HUES64 (cell line): ENCODE measurements at regions not wholly inside any gene's neighbourhood (a gene's known extent, or its start where the extent isn't known, plus 50 kb on each side); places are given as distances from the start of the nearest gene placed in this dataset.

ENCODE experiments used
- H3K27ac ChIP-seq: 2 replicates; pipeline ENCODE4 v1.7.0; 2013; ENCODE audit warnings: low read depth, low read length, inconsistent platforms
- H3K27me3 ChIP-seq: 2 replicates; pipeline ENCODE4 v1.6.1; 2013; ENCODE audit warnings: mild to moderate bottlenecking, low read length; ENCODE audit not compliant: insufficient read depth
- H3K36me3 ChIP-seq: 2 replicates; pipeline ENCODE4 v1.6.1; 2013; ENCODE audit warnings: mild to moderate bottlenecking, low read length; ENCODE audit not compliant: insufficient read depth
- H3K4me1 ChIP-seq: 2 replicates; pipeline ENCODE4 v1.6.1; 2013; ENCODE audit warnings: mild to moderate bottlenecking, low read length, moderate library complexity; ENCODE audit not compliant: insufficient read depth
- H3K4me3 ChIP-seq: 2 replicates; pipeline ENCODE4 v1.5.1; 2013; ENCODE audit warnings: mild to moderate bottlenecking, low read length, moderate library complexity
- H3K9ac ChIP-seq: 2 replicates; pipeline ENCODE4 v1.6.1; 2013; ENCODE audit warnings: mild to moderate bottlenecking, low read depth, low read length
- H3K9me3 ChIP-seq: 2 replicates; pipeline ENCODE4 v1.6.1; 2013; ENCODE audit warnings: low read depth, low read length; ENCODE audit not compliant: insufficient read depth
- WGBS: fragments of 150-250, 120-280 bp; methylation state at CpG from one replicate; pipeline ENCODE4 v1.1.7; 2013; ENCODE audit warnings: missing lambda C conversion rate; 5-methylcytosine and 5-hydroxymethylcytosine counted together

GRCh38 chr4:30959781-30960485 lies 239.8 kb downstream of the PCDH7 start:
- H3K27me3 ChIP-seq, result no peaks in the 10 kb centered on the region
- H3K9ac ChIP-seq, result no peak overlapping the region
- H3K9me3 ChIP-seq, result no peaks in the 10 kb centered on the region
- no peaks in the 10 kb centered on the region for H3K36me3 ChIP-seq
- no peak overlapping the region for H3K4me3 ChIP-seq
- 97% methylated on average over 3 of the region's 3 CpGs for WGBS
- no peaks in the 10 kb centered on the region for H3K4me1 ChIP-seq
- H3K27ac ChIP-seq, result no peak overlapping the region

- no peaks in the 10 kb centered on the region for H3K27me3 ChIP-seq
- no peaks in the 10 kb centered on the region for H3K9me3 ChIP-seq
- no peaks in the 10 kb centered on the region for H3K36me3 ChIP-seq
- no peaks in the 10 kb centered on the region for H3K4me1 ChIP-seq
- H3K27ac ChIP-seq, result no peak overlapping the region
- H3K4me3 ChIP-seq, result no peak overlapping the region
- H3K9ac ChIP-seq, result no peak overlapping the region
Measured at GRCh38 chr4:30962939-30963338, 242.8 kb downstream of the PCDH7 start.

DNA sequence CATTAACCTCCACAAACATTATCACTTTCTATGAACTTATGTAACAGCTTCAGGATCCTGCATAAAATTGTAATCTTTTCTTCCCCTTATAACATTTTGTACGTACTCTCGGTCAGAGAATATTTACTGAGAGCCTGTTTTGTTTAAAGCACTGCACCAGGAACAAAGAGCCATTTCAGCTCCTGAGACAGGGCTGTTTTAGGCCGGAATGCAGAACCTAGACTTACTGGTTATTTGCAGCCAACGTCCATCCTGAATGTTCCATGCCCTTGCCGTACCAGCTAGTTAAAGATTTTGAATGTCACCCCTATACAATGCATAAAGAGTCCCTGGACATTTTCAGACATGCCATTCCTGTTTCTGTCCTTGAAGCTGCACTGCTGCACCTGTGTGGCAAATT lies 248.8 kb downstream of the PCDH7 start:
- 69% methylated on average over 5 of the region's 5 CpGs for WGBS
- no peaks in the 10 kb centered on the region for H3K36me3 ChIP-seq
- peaks cover 15% of the 10 kb centered on the region for H3K4me1 ChIP-seq
- H3K27me3 ChIP-seq, result no peaks in the 10 kb centered on the region
- no peak overlapping the region for H3K4me3 ChIP-seq
- no peak overlapping the region for H3K27ac ChIP-seq
- no peak overlapping the region for H3K9ac ChIP-seq
- no peaks in the 10 kb centered on the region for H3K9me3 ChIP-seq

GRCh38 chr4:30972542-30972941 lies 252.4 kb downstream of the PCDH7 start:
- Histone ChIP-seq H3K36me3 (no peaks in the 10 kb centered on the region), H3K27ac (no peak overlapping the region), H3K9ac (no peak overlapping the region), H3K27me3 (no peaks in the 10 kb centered on the region), H3K4me1 (peaks cover 31% of the 10 kb centered on the region), H3K4me3 (no peak overlapping the region), H3K9me3 (no peaks in the 10 kb centered on the region)
- WGBS, result 91% methylated on average over 3 of the region's 3 CpGs

GRCh38 chr4:30973993-30974392 lies 253.8 kb downstream of the PCDH7 start:
- Histone ChIP-seq H3K4me1 (peaks cover 31% of the 10 kb centered on the region), H3K4me3 (no peak overlapping the region), H3K9me3 (no peaks in the 10 kb centered on the region), H3K27me3 (no peaks in the 10 kb centered on the region), H3K9ac (no peak overlapping the region), H3K27ac (no peak overlapping the region), H3K36me3 (no peaks in the 10 kb centered on the region)

- H3K27ac ChIP-seq, result no peak overlapping the region
- H3K9me3 ChIP-seq, result no peaks in the 10 kb centered on the region
- peaks cover 16% of the 10 kb centered on the region for H3K4me1 ChIP-seq
- 83% methylated on average over 1 of the region's 2 CpGs for WGBS
- no peak overlapping the region for H3K9ac ChIP-seq
- H3K4me3 ChIP-seq, result no peak overlapping the region
- no peaks in the 10 kb centered on the region for H3K36me3 ChIP-seq
- H3K27me3 ChIP-seq, result no peaks in the 10 kb centered on the region
Measured at GRCh38 chr4:30979402-30979801, 259.2 kb downstream of the PCDH7 start.

DNA sequence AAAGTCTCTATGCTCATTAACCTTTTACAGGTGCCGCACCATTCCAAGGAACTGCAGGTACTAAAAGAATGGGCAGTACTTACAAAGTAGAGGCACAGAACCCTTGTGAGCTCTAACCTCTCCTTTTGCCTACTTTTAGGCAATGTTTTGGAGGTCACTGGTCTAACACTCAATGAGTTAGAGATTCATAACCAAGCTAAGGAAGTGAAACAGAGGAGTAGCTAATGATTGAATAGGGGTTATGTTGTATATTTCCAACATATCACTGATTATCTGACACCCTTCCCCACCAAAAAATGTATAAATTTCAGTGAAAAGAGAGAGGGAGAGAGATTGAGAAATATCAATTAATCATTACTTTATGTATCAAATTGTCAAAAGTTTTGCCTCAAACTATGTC lies 269.3 kb downstream of the PCDH7 start:
- Histone ChIP-seq H3K9ac (no peak overlapping the region), H3K4me3 (no peak overlapping the region), H3K4me1 (no peaks in the 10 kb centered on the region), H3K27ac (no peak overlapping the region), H3K36me3 (no peaks in the 10 kb centered on the region), H3K27me3 (no peaks in the 10 kb centered on the region), H3K9me3 (no peaks in the 10 kb centered on the region)
- 94% methylated on average over 1 of the region's 1 CpG for WGBS

- WGBS, result no CpG with 5 or more reads among the region's 2 CpGs
Measured at GRCh38 chr4:30996841-30997240, 276.7 kb downstream of the PCDH7 start.

DNA sequence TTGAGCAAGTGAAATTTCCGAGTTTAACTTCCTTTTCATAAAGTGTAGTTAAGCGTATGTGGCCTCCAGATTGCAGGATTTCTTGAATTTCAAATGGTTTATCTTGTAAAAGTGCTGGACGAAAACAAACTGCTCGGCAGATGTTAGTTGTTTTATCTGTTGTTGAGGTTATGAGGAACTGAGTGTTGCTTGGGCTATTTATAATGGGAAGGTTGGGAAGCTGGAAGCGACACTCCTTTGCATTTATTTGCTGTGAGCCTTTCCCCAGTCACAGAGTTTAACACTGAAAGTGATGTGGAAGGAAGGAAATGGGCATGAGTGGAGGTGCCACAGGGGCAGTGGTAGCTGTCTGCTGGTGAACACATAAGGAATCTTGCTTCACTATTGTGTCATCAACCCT lies 284.9 kb downstream of the PCDH7 start:
- Histone ChIP-seq H3K27me3 (no peaks in the 10 kb centered on the region), H3K4me1 (no peaks in the 10 kb centered on the region), H3K36me3 (no peaks in the 10 kb centered on the region), H3K27ac (no peak overlapping the region), H3K4me3 (no peak overlapping the region), H3K9me3 (no peaks in the 10 kb centered on the region), H3K9ac (no peak overlapping the region)
- WGBS, result 91% methylated on average over 5 of the region's 5 CpGs

More at GRCh38 chr4:30996841-30997240, 276.7 kb downstream of the PCDH7 start:
- Histone ChIP-seq H3K27ac (no peak overlapping the region), H3K4me1 (no peaks in the 10 kb centered on the region), H3K4me3 (no peak overlapping the region), H3K9me3 (no peaks in the 10 kb centered on the region; the same call in 1 of the 2 replicates), H3K36me3 (no peaks in the 10 kb centered on the region), H3K9ac (no peak overlapping the region), H3K27me3 (no peaks in the 10 kb centered on the region)

- H3K36me3 ChIP-seq, result no peaks in the 10 kb centered on the region
- H3K4me3 ChIP-seq, result no peak overlapping the region
- no peak overlapping the region for H3K9ac ChIP-seq
- H3K4me1 ChIP-seq, result no peaks in the 10 kb centered on the region
- 92% methylated on average over 2 of the region's 2 CpGs for WGBS
- no peaks in the 10 kb centered on the region for H3K27me3 ChIP-seq
- no peak overlapping the region for H3K27ac ChIP-seq
- no peaks in the 10 kb centered on the region for H3K9me3 ChIP-seq
Measured at GRCh38 chr4:31007858-31008257, 287.7 kb downstream of the PCDH7 start.

GRCh38 chr4:31009926-31010325 lies 289.8 kb downstream of the PCDH7 start:
- H3K4me1 ChIP-seq, result no peaks in the 10 kb centered on the region
- no peak overlapping the region for H3K4me3 ChIP-seq
- no peaks in the 10 kb centered on the region for H3K27me3 ChIP-seq
- H3K27ac ChIP-seq, result no peak overlapping the region
- H3K9ac ChIP-seq, result no peak overlapping the region
- H3K36me3 ChIP-seq, result no peaks in the 10 kb centered on the region
- no peaks in the 10 kb centered on the region for H3K9me3 ChIP-seq

DNA sequence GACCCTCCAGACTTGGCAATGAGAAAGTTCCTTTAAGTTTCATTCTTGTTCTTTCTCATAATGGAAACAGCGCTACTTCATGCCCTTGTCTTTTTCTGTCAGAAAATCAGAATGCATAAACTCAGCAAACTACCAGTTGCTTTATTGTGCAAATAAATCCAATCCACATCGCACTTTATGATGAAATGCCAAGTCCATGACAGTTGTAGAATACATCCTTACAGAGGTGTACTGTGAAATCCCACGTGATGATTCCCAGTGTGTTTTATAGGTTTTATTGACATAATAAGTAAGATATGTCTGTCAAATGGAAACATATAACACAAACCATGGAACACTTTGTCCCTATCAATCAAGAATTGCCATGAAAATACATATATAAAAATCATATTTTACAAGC lies 295.0 kb downstream of the PCDH7 start:
- H3K4me3 ChIP-seq, result no peak overlapping the region
- no peaks in the 10 kb centered on the region for H3K4me1 ChIP-seq
- H3K36me3 ChIP-seq, result no peaks in the 10 kb centered on the region
- no peak overlapping the region for H3K27ac ChIP-seq
- H3K9me3 ChIP-seq, result no peaks in the 10 kb centered on the region
- WGBS, result 93% methylated on average over 2 of the region's 3 CpGs
- H3K27me3 ChIP-seq, result no peaks in the 10 kb centered on the region
- no peak overlapping the region for H3K9ac ChIP-seq
